ENCODE measurements at regions not wholly inside any gene's neighbourhood (a gene's known extent, or its start where the extent isn't known, plus 50 kb on each side); places are given as distances from the start of the nearest gene placed in this dataset.
"Not testable (repeated sequence)": the region's sequence is repeated elsewhere in the genome, so short reads cannot be mapped to it uniquely, and the experiment has no call there.

DNA sequence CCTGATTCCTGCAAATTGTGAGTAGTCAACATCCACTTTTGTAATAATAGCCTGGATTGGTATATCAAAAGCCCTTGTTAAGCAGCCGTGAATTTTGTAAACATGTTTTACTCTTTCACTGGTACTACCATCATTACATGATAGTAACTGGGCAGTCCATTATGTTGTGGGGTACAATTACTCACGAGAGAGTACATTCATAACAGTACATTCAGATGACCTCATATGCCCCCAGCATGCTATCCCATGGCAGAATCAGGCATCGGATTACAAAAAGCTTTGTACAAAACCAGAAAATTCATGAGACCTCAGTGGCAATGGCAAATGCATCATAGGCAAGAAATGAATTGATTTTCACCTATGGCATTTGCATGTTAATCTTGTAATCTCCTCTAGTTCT is 166.2 kb downstream of the EPM2A start:
- Mint-ChIP-seq H3K27me3 (ENCODE audit: low read depth) (no peaks in the 10 kb centered on the region), H3K9me3 (peaks cover 5% of the 10 kb centered on the region), H3K27ac (no peak overlapping the region), H3K36me3 (ENCODE audit: low read depth) (no peaks in the 10 kb centered on the region), H3K4me1 (no peaks in the 10 kb centered on the region), H3K4me3 (no peak overlapping the region)
- TF ChIP-seq, protein P1, sequence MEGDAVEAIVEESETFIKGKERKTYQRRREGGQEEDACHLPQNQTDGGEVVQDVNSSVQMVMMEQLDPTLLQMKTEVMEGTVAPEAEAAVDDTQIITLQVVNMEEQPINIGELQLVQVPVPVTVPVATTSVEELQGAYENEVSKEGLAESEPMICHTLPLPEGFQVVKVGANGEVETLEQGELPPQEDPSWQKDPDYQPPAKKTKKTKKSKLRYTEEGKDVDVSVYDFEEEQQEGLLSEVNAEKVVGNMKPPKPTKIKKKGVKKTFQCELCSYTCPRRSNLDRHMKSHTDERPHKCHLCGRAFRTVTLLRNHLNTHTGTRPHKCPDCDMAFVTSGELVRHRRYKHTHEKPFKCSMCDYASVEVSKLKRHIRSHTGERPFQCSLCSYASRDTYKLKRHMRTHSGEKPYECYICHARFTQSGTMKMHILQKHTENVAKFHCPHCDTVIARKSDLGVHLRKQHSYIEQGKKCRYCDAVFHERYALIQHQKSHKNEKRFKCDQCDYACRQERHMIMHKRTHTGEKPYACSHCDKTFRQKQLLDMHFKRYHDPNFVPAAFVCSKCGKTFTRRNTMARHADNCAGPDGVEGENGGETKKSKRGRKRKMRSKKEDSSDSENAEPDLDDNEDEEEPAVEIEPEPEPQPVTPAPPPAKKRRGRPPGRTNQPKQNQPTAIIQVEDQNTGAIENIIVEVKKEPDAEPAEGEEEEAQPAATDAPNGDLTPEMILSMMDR (IDR thresholded peaks at IDR 0.05; ENCODE audit: unreplicated experiment in 3 of 3), result no peak

DNA sequence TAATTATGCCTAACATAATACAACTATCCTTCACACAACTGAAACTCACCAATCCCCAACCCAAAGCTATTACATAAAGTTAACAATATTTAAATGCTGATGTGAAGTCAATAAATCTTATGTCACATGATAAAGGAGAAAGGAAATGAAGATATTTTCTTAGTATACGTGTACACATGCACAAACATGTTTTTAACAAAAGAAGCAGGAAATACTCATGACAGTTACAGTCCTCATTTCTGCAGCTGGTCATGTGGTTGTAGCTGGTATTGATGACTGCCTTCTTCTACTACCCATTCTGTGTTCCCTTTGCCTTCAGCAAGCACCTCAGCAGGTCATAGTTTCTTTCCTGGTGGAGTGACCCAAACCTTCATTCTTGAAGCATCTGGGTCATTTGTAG is 165.0 kb downstream of the EPM2A start:
- H3K9me3 Mint-ChIP-seq, result peaks cover 15% of the 10 kb centered on the region
- H3K4me1 Mint-ChIP-seq; H3K36me3 Mint-ChIP-seq (ENCODE audit: low read depth); H3K4me3 Mint-ChIP-seq; H3K27ac Mint-ChIP-seq; H3K27me3 Mint-ChIP-seq (ENCODE audit: low read depth): not testable (repeated sequence)

DNA sequence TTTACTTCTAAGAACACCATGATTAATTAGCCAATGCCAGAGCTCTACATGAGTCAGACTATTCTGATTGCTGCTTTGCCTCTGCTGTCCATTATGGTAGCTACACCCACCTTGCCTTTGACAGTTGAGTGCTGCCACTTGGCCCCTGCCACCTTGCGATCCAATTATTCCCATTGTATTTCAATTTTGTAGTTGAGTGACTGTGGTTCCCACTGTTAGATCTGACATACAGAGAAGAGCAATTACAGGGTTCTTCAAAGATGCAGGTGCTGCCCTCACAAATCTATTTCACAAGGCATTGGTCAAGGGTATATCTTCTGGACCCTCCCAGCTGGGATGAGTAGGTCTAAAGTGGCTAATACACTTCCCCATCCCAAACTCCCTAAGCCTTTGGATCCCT is 161.1 kb downstream of the EPM2A start:
- H3K4me3 Mint-ChIP-seq; H3K4me1 Mint-ChIP-seq; H3K27ac Mint-ChIP-seq; H3K27me3 Mint-ChIP-seq (ENCODE audit: low read depth); H3K36me3 Mint-ChIP-seq (ENCODE audit: low read depth): not testable (repeated sequence)
- H3K9me3 Mint-ChIP-seq, result peaks cover 44% of the 10 kb centered on the region

Data from nephron (organoid).